ENCODE measurements at regions not wholly inside any gene's neighbourhood (a gene's known extent, or its start where the extent isn't known, plus 50 kb on each side); places are given as distances from the start of the nearest gene placed in this dataset.

DNA sequence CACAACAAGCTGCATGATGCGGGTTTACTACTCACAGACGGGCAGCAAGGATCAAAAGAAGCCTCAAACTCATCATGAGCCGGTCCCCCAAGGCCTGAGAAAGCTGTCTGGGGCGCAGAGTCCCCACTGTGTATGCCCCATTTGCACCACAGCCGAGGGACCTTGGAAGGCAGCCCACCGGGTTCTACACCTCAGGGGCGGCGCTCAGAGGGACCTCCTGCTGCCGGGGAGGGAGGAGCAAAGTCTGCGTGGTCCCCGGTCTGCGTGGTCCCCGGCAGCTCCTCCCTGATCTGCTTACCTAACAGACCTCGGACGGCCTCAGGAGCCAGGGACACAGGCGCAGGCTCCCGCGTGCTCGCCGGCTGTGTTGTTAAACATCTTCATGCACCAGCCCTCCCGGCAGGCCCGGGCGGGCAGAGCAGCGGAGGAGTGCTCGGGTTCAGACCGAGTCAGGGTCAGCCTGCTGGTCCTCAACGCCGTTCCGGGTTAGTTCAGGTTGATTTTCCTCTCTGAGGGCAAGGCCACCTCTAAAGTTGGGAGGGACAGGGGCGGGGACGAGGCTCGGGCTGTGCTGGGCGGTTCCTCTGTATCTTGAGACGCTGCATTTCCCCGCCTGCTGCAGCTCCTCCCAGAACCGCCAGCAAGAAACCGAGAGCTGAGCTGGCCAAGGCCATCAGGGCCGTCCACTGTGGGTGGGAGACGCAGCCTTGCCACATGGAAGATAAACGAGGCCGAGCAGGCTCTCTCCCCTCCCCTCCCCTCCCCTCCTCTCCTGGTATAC lies 74.6 kb downstream of the MRPL36 start:
- TF ChIP-seq, protein P1, sequence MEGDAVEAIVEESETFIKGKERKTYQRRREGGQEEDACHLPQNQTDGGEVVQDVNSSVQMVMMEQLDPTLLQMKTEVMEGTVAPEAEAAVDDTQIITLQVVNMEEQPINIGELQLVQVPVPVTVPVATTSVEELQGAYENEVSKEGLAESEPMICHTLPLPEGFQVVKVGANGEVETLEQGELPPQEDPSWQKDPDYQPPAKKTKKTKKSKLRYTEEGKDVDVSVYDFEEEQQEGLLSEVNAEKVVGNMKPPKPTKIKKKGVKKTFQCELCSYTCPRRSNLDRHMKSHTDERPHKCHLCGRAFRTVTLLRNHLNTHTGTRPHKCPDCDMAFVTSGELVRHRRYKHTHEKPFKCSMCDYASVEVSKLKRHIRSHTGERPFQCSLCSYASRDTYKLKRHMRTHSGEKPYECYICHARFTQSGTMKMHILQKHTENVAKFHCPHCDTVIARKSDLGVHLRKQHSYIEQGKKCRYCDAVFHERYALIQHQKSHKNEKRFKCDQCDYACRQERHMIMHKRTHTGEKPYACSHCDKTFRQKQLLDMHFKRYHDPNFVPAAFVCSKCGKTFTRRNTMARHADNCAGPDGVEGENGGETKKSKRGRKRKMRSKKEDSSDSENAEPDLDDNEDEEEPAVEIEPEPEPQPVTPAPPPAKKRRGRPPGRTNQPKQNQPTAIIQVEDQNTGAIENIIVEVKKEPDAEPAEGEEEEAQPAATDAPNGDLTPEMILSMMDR (IDR thresholded peaks at IDR 0.05) = no peak
- TF ChIP-seq POLR2A (IDR thresholded peaks at IDR 0.05) = no peak
- TF ChIP-seq POLR2AphosphoS5 (IDR thresholded peaks at IDR 0.05; ENCODE audit: insufficient read depth in 1 of 2, low read depth in 1 of 2) = no peak
